HUES6 (cell line): ENCODE measurements at regions not wholly inside any gene's neighbourhood (a gene's known extent, or its start where the extent isn't known, plus 50 kb on each side); places are given as distances from the start of the nearest gene placed in this dataset.

Experiments used
- H3K27ac ChIP-seq: 2 replicates; pipeline ENCODE4 v1.7.0; 2013; ENCODE audit warnings: low read depth, mild to moderate bottlenecking, low read length, inconsistent platforms
- H3K27me3 ChIP-seq: 2 replicates; pipeline ENCODE4 v1.6.1; 2013; ENCODE audit warnings: low read length; ENCODE audit not compliant: control insufficient read depth, insufficient read depth
- H3K36me3 ChIP-seq: 2 replicates; pipeline ENCODE4 v1.6.1; 2013; ENCODE audit warnings: low read length; ENCODE audit not compliant: control insufficient read depth, insufficient read depth
- H3K4me1 ChIP-seq: 2 replicates; pipeline ENCODE4 v1.6.1; 2013; ENCODE audit warnings: low read length; ENCODE audit not compliant: control insufficient read depth, insufficient read depth
- H3K4me3 ChIP-seq: 2 replicates; pipeline ENCODE4 v1.5.1; 2013; ENCODE audit warnings: low read depth, low read length
- H3K9ac ChIP-seq: one replicate; pipeline ENCODE4 v1.6.1; 2013; ENCODE audit warnings: mild to moderate bottlenecking, low read length
- H3K9me3 ChIP-seq: 2 replicates; pipeline ENCODE4 v1.6.1; 2013; ENCODE audit warnings: low read depth, low read length; ENCODE audit not compliant: control insufficient read depth, insufficient read depth

DNA sequence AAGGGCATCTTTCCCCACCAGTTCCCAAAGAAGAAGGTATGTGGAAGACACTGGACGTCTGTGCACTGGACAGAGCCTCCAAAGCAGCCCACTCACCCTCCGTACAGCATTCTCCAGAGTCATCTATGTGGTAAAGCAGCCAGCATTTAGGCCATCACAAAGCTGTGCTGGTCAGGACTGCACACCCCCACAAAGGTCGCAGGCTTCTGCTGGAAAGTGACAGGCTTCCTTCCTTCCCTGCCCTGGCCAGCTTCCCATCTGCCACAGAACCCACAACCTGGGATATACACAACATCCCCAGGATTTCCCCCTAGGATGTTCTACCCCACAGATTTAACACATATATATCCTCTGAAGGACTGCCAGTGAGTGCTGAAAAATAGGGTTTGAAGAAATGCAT is 64.6 kb upstream of the GALNT15 start:
- Histone ChIP-seq H3K4me1 (no peaks in the 10 kb centered on the region), H3K4me3 (no peak overlapping the region), H3K36me3 (no peaks in the 10 kb centered on the region), H3K27me3 (no peaks in the 10 kb centered on the region), H3K9me3 (peaks cover 5% of the 10 kb centered on the region; the same call in 1 of the 2 replicates), H3K9ac (no peak overlapping the region), H3K27ac (no peak overlapping the region)

DNA sequence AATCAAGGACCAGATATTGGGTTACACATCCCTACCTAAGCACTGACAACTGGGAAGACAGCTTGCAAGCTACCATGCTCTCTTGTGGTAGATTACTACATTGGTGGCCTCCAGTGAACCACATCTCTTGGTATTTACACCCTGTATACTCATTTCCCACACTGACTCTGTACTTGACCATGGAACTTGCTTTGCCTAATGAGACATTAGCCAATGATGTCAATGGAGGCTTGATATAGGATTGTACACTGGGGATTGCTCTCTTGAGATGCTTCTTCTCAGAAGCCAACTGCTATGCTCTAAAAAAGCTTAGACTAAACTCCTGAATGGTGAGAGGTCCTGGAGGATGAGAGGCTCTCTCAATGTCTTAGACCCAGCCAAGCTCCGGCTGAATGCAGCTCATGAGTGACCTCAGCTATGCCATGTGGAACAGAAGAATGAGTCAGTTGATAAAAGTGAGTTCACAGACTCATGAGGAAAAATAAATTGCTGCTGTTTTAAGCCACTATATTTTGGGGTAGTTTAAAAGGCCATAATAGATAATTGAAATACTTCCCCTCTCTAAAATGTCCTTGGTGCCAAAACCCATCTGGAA is 61.5 kb upstream of the GALNT15 start:
- H3K27me3 ChIP-seq = no peaks in the 10 kb centered on the region
- H3K9me3 ChIP-seq = peaks cover 5% of the 10 kb centered on the region; the same call in 1 of the 2 replicates
- no peak overlapping the region for H3K27ac ChIP-seq
- H3K36me3 ChIP-seq = no peaks in the 10 kb centered on the region
- no peak overlapping the region for H3K4me3 ChIP-seq
- H3K4me1 ChIP-seq = no peaks in the 10 kb centered on the region
- no peak overlapping the region for H3K9ac ChIP-seq

DNA sequence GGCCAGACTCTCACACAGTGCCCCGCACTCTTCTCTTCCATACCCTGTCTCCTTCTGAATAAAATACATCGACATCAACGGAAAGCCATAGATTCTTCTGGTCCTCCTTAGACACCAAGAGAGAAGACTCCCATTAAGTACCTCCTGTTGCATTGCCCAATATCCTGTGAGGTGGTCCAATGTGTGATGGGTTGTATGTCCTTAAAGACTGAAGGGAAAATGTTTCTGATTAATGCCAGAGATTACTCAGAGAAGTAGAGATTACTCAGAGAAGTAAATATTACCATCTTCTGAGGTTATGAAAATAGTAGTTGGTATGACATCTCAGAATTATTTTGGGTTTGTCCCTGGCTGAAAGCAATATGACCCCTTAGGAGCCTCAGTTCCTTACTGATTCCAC is 60.8 kb upstream of the GALNT15 start:
- Histone ChIP-seq H3K4me1 (no peaks in the 10 kb centered on the region), H3K27ac (no peak overlapping the region)

DNA sequence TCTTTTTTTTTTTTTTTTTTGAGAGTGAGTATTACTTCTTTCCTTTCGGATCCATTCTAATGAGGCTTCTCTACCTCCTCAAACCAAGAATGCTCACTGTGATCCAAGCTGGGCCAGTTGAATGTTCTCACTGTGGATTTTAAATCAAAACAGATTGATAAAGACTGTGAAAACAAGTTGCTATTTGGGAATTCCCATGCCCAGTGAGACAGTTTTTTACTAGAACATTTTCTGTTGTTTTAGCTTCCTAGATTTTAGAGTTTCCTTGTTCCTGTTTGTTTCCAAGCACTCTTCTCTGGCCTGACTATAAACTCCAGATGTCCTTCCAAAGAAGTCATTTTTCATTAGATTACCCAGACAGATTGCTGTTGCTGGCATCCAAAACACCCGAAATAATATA is 60.1 kb upstream of the GALNT15 start:
- Histone ChIP-seq H3K27ac (no peak overlapping the region), H3K4me1 (no peaks in the 10 kb centered on the region), H3K9me3 (peaks cover 5% of the 10 kb centered on the region; the same call in 1 of the 2 replicates), H3K27me3 (no peaks in the 10 kb centered on the region), H3K4me3 (no peak overlapping the region), H3K9ac (no peak overlapping the region), H3K36me3 (no peaks in the 10 kb centered on the region)

More for the DNA sequence above, 60.8 kb upstream of the GALNT15 start:
- H3K9ac ChIP-seq = no peak overlapping the region
- peaks cover 5% of the 10 kb centered on the region; the same call in 1 of the 2 replicates for H3K9me3 ChIP-seq
- H3K36me3 ChIP-seq = no peaks in the 10 kb centered on the region
- H3K27me3 ChIP-seq = no peaks in the 10 kb centered on the region
- H3K4me3 ChIP-seq = no peak overlapping the region

DNA sequence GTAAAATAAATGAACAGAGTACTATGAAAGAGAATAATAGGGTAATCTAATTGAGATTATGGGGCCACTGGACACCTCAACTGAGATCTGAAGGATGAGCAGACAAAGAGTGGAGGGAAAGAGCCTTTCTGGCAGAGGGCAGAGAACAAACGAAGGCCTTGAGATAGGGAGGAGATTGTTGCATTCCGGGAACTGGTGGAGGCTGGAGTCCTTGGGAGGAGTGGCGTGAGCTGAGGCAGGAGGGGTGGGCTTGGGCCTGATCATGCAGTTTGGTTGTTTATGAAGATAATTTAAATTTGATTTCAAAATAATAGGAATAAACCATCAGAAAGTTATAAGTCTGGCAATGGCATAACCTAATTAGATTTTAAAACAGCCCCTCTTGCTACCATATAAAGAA is 59.5 kb upstream of the GALNT15 start:
- no peak overlapping the region for H3K27ac ChIP-seq
- no peak overlapping the region for H3K4me3 ChIP-seq
- no peaks in the 10 kb centered on the region for H3K27me3 ChIP-seq
- H3K9ac ChIP-seq = no peak overlapping the region
- no peaks in the 10 kb centered on the region for H3K36me3 ChIP-seq
- peaks cover 5% of the 10 kb centered on the region; the same call in 1 of the 2 replicates for H3K9me3 ChIP-seq
- H3K4me1 ChIP-seq = no peaks in the 10 kb centered on the region

DNA sequence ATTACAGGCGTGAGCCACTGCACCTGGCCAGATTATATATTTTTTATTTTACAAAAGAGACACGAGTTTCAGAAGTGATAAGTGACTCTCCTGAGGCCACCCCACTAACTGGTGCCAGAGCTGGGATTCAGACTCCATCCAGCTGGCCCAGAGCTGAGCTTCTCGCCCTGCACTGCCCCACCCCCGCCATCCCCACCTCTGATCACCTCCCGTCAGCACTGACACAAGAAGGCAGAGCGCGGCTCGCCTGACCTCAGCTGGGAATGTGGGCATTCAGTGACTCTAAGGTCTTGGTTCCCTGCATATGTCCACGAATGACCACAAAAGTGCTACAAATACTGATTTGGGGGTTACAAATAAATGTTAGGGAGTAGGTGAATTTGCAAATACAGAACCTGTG is 56.1 kb upstream of the GALNT15 start:
- H3K9ac ChIP-seq = no peak overlapping the region
- H3K27me3 ChIP-seq = no peaks in the 10 kb centered on the region
- peaks cover 4% of the 10 kb centered on the region; the same call in 1 of the 2 replicates for H3K9me3 ChIP-seq
- no peaks in the 10 kb centered on the region for H3K36me3 ChIP-seq
- H3K27ac ChIP-seq = no peak overlapping the region
- H3K4me1 ChIP-seq = no peaks in the 10 kb centered on the region
- H3K4me3 ChIP-seq = no peak overlapping the region

DNA sequence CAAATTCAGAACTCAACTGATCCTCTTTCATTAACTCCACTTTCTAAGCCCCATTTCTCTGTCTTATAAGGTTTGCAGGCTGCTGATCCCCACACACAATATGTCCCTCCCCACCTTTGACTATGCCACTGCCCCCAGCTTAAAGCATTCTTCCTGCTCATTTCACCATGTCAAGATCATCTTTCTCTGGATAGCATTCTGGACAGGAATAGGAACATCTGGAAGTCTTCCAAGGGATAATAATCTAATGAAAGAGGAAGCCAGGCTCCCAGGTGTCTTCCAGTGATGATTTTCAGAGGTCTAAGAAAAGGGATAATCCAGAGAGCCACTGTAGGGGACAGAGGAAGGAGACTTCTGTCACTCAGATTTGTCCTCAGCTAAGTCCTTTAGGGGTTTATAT is 54.6 kb upstream of the GALNT15 start:
- Histone ChIP-seq H3K27me3 (no peaks in the 10 kb centered on the region), H3K9me3 (peaks cover 4% of the 10 kb centered on the region; the same call in 1 of the 2 replicates), H3K9ac (no peak overlapping the region), H3K4me3 (no peak overlapping the region), H3K4me1 (no peaks in the 10 kb centered on the region), H3K36me3 (no peaks in the 10 kb centered on the region), H3K27ac (no peak overlapping the region)

DNA sequence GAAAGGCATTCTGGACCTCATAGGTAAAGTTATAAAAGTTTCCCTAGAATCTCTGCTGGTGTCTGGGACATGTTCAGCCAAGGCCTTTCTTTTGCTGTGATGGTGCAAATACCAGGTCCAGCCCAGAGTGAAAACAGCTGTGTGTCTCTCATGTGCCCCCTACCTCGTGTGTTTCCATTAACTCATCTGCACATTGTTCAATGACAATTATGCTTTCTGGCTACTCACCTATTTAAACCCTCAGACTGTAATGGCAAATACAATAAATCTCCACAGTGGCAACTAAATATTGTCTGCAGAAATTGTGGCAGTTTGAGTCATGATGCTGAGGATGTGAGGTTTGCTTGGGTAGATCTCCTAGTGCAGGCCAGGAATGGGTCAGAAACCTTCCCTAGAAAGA is 53.1 kb upstream of the GALNT15 start:
- Histone ChIP-seq H3K9ac (no peak overlapping the region), H3K4me1 (no peaks in the 10 kb centered on the region), H3K27ac (no peak overlapping the region), H3K9me3 (peaks cover 4% of the 10 kb centered on the region; the same call in 1 of the 2 replicates), H3K4me3 (no peak overlapping the region), H3K27me3 (no peaks in the 10 kb centered on the region), H3K36me3 (no peaks in the 10 kb centered on the region)

DNA sequence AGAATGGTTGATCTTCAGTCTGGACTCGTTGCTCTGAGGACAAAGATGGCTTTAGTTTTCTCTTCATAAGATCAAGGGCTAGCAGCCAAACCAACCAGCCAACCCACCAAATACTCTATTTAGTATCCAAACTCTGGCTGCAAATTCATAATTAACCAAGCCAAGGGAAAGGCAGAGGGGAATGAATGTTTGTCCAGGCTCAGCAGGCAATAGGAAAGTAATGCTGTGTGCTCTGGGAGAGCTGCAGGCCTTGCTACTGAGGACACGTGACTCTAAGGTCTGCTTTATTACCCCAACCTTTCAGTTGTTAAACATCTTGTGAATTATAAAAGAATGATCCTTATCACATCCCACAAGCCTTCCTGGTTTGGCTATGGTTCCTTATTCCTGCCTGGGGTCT is 52.3 kb upstream of the GALNT15 start:
- Histone ChIP-seq H3K9me3 (peaks cover 4% of the 10 kb centered on the region; the same call in 1 of the 2 replicates), H3K27ac (no peak overlapping the region), H3K36me3 (no peaks in the 10 kb centered on the region), H3K4me1 (no peaks in the 10 kb centered on the region), H3K9ac (no peak overlapping the region), H3K27me3 (no peaks in the 10 kb centered on the region), H3K4me3 (no peak overlapping the region)

DNA sequence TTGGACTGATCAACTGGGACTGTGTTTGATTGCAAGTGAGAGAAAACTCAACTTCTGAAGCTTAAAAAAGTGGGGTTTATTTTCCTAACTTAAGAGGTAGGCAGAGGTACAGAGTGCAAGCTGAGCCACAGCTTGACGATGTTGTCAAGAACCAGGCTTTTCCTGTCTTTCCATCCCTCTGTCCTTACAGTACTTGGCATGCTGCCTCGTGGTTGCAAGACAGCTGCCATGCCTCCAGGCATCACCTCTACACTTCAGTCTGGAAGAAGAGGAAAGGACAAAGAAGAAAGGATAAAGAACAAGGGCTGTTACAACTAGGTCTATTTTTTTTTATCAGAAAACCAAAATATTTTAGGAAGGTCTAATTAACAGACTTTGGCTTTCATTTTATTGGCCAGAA is 51.8 kb upstream of the GALNT15 start:
- Histone ChIP-seq H3K9me3 (peaks cover 4% of the 10 kb centered on the region; the same call in 1 of the 2 replicates), H3K27me3 (no peaks in the 10 kb centered on the region), H3K27ac (no peak overlapping the region), H3K4me3 (no peak overlapping the region), H3K4me1 (no peaks in the 10 kb centered on the region), H3K36me3 (no peaks in the 10 kb centered on the region), H3K9ac (no peak overlapping the region)

DNA sequence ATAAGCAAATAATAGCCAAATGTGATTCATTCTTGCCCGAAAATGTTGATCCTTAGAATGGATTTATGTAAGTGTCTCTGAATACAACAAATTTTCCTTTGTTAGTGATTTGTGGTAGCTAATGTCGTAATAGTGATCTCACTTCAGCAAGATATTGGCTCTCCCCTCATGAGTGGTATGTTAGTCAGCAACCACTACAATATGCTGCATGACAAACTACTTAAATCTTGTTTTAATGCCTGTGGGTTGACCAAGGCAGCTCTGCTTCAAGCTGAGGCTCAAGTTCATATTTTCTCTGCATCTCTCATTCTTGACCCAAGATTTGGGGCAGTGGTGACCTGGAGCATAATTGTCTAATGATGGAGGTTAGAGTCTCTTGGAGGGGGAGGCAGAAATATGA is 49.8 kb upstream of the GALNT15 start:
- no peak overlapping the region for H3K9ac ChIP-seq
- H3K4me3 ChIP-seq = no peak overlapping the region
- H3K36me3 ChIP-seq = no peaks in the 10 kb centered on the region
- no peak overlapping the region for H3K27ac ChIP-seq
- H3K4me1 ChIP-seq = no peaks in the 10 kb centered on the region
- H3K27me3 ChIP-seq = no peaks in the 10 kb centered on the region
- H3K9me3 ChIP-seq = peaks cover 4% of the 10 kb centered on the region; the same call in 1 of the 2 replicates
